ENCODE measurements at regions not wholly inside any gene's neighbourhood (a gene's known extent, or its start where the extent isn't known, plus 50 kb on each side); places are given as distances from the start of the nearest gene placed in this dataset.

- intact Hi-C loops (cut with DNase I): no loop called here
These were observed 59.8 kb downstream of the ATOH1 start for GRCh38 chr4:93888308-93888707.

GRCh38 chr4:93888768-93889167 lies 60.2 kb downstream of the ATOH1 start:
- intact Hi-C loops (cut with DNase I): no loop called here
- ATAC-seq: no peak
- no peak for TF ChIP-seq CTCF (IDR thresholded peaks at IDR 0.05)

More at GRCh38 chr4:93888308-93888707, 59.8 kb downstream of the ATOH1 start:
- Histone ChIP-seq H3K4me3 (no peak overlapping the region), H3K9me3 (no peaks in the 10 kb centered on the region), H3K27ac (no peak overlapping the region), H3K27me3 (ENCODE audit: low read depth) (no peaks in the 10 kb centered on the region), H3K36me3 (no peaks in the 10 kb centered on the region), H3K4me1 (no peaks in the 10 kb centered on the region)
- ATAC-seq (no peak), DNase-seq (no peak)
- TF ChIP-seq CTCF (IDR thresholded peaks at IDR 0.05): no peak

GRCh38 chr4:93891244-93891643 lies 62.7 kb downstream of the ATOH1 start:
- DNase-seq (no peak), ATAC-seq (no peak)
- Histone ChIP-seq H3K27me3 (ENCODE audit: low read depth) (no peaks in the 10 kb centered on the region), H3K36me3 (no peaks in the 10 kb centered on the region), H3K27ac (no peak overlapping the region), H3K4me3 (no peak overlapping the region), H3K9me3 (no peaks in the 10 kb centered on the region), H3K4me1 (no peaks in the 10 kb centered on the region)
- TF ChIP-seq CTCF (IDR thresholded peaks at IDR 0.05): no peak
- intact Hi-C loops (cut with DNase I): no loop called here

More at GRCh38 chr4:93888768-93889167, 60.2 kb downstream of the ATOH1 start:
- Histone ChIP-seq H3K4me1 (no peaks in the 10 kb centered on the region), H3K9me3 (no peaks in the 10 kb centered on the region), H3K4me3 (no peak overlapping the region), H3K36me3 (no peaks in the 10 kb centered on the region), H3K27ac (no peak overlapping the region), H3K27me3 (ENCODE audit: low read depth) (no peaks in the 10 kb centered on the region)
- no peak for DNase-seq

- H3K36me3 ChIP-seq: no peaks in the 10 kb centered on the region
- no peaks in the 10 kb centered on the region for H3K9me3 ChIP-seq
- no peaks in the 10 kb centered on the region for H3K27me3 ChIP-seq (ENCODE audit: low read depth)
- H3K27ac ChIP-seq: no peak overlapping the region
- DNase-seq (no peak), ATAC-seq (no peak)
- intact Hi-C loops (cut with DNase I): no loop called here
- no peak overlapping the region for H3K4me3 ChIP-seq
- no peak for TF ChIP-seq CTCF (IDR thresholded peaks at IDR 0.05)
- no peaks in the 10 kb centered on the region for H3K4me1 ChIP-seq
These were observed 66.4 kb downstream of the ATOH1 start for GRCh38 chr4:93894995-93895394.

GRCh38 chr4:93896516-93896915 lies 68.0 kb downstream of the ATOH1 start:
- no peaks in the 10 kb centered on the region for H3K27me3 ChIP-seq (ENCODE audit: low read depth)
- intact Hi-C loops (cut with DNase I): no loop called here
- no peak for ATAC-seq
- no peak for TF ChIP-seq CTCF (IDR thresholded peaks at IDR 0.05)
- H3K4me3 ChIP-seq: no peak overlapping the region
- no peaks in the 10 kb centered on the region for H3K9me3 ChIP-seq
- H3K4me1 ChIP-seq: no peaks in the 10 kb centered on the region
- no peak overlapping the region for H3K27ac ChIP-seq
- DNase-seq: no peak
- no peaks in the 10 kb centered on the region for H3K36me3 ChIP-seq

GRCh38 chr4:93897559-93897958 lies 69.0 kb downstream of the ATOH1 start:
- DNase-seq (no peak), ATAC-seq (no peak)
- peak; percentile 8 for TF ChIP-seq CTCF (IDR thresholded peaks at IDR 0.05)
- Histone ChIP-seq H3K27ac (no peak overlapping the region), H3K9me3 (no peaks in the 10 kb centered on the region), H3K36me3 (no peaks in the 10 kb centered on the region), H3K4me1 (no peaks in the 10 kb centered on the region), H3K27me3 (ENCODE audit: low read depth) (no peaks in the 10 kb centered on the region), H3K4me3 (no peak overlapping the region)
- intact Hi-C loops (cut with DNase I): no loop called here
